HG03039 (cell line): ENCODE measurements at regions not wholly inside any gene's neighbourhood (a gene's known extent, or its start where the extent isn't known, plus 50 kb on each side); places are given as distances from the start of the nearest gene placed in this dataset.

Source experiments
- ATAC-seq: cut with Tn5 transposase; IDR thresholded peaks from one replicate; pipeline ENCODE4 v1.9.1; 2021; ENCODE audit warnings: mild to moderate bottlenecking, moderate library complexity; ENCODE audit not compliant: unreplicated experiment

DNA sequence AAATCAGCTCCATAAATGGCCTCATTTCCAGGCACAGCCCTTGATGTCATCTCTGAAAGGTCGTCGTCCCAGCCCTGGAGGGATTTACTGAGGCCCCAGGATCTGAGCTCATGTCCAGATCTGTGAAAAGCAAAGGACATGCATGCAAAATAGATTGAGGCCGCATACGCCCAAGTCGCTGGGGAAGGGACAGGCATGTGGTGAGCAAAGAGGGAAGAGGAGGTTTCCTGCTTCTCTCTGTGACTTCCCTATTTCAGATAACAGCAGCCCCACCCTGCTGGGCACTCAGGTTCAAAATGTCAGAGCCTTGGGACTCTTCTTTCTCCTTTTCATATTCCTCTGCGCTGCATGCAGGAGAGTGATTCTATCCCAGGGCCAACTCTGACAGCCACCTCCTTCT is 197.2 kb downstream of the ADSS2 start:
- no peak for ATAC-seq

DNA sequence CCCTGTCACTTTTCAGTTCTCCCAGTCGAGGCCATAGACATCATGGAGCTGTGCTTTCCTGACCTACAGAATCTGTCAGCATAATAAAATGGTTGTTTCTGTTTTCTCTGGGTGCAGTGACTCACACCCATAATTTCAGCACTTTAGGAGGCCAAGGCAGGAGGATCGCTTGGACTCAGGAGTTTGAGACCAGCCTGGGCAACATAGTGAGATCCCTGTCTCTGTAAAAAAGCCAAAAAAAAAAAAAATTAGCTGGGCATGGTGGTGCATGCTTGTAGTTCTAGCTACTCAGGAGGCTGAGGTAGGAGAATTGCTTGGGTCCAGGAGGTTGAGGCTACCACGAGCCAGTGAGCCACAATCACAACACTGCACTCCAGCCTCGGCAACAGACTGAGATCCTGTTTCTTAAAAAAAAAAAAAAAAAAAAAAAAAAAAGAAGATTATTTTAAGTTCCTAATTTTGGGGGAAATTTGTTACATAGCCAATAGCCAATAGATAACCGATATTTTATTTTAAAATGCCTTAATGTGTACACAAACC is 196.2 kb downstream of the ADSS2 start:
- no peak for ATAC-seq

DNA sequence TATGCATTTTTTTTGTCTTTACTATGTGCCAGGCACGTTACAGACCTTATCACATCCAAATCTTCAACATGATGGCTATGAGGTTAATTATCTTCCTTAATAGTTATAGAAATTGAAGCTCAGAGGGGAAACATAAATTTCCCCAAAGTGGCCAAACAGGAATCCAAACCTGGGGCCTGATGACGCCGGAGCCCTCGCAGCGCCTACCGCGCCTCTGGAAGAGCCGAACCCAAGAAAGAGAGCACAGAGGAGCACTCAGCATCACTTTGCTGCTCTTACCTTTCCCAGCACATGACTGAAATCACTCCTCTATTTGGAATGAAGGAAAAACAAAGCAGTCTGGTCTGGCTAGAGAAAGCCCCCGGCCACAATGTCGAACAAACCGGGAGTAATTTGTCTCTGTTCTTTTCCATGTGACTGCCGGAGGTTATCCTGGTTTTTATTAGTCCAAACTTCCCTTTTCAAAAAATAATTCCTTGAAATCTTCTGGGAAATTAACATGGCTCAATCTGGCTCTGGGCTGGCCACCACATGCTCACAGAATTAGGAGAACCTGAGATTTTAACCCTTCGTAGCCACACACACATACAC is 195.5 kb downstream of the ADSS2 start:
- no peak for ATAC-seq

DNA sequence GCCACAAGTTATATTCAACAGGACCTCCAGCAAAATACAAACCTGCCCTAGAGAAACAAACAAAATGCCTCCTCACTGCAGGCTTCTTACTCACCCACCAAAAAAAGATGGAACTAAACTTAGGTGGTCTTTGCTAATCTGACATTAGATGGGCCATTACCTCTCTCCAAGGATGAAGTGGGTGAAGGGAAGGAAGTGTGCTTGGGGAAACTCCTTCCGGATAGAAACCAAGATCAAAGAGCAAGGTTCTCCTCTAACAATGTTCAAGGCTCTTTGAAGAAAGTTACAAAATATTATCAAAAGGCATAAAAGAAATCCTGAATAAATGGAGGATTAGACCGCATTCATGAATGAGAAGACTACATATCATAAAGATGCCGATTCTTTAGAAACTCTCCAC is 187.5 kb downstream of the ADSS2 start:
- ATAC-seq, result no peak

DNA sequence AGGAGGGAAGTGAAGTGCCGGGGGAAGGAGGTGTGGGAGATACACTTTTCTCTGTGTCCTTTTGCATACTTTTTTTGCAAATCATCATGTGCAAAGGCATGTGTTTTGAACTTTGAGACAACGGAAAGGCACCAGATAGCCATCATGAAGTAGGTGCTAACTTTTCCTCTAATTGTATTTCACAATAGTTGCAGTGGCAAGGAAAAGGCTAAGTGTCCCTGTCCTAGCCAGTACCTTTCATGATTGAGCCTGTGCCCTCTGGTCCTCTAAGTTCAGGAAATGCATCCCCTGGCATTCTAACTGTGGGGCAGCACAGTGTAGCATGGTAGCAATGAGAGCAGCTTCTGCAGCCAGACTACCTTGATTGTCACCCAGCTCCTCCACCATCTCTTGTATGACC is 186.2 kb downstream of the ADSS2 start:
- ATAC-seq, result no peak

DNA sequence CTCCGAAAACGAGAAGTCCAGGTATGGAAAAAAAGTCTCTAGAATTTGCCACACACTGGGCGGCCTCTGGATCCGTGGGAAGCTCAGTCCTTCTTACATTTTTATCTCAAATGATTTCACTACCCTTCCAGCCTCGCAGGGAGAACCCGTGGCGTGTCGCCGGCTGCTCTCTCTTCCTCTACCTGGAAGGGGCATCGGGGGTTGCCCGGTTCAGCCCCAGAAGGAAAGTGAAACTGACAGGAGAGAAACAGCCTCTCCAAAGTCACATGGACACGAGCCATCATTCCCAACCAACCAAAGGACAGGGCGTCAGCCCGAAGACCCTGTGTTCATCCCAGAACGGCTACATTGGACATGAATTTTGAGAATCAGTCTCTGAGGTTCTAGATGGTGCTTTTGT is 182.5 kb downstream of the ADSS2 start:
- no peak for ATAC-seq

DNA sequence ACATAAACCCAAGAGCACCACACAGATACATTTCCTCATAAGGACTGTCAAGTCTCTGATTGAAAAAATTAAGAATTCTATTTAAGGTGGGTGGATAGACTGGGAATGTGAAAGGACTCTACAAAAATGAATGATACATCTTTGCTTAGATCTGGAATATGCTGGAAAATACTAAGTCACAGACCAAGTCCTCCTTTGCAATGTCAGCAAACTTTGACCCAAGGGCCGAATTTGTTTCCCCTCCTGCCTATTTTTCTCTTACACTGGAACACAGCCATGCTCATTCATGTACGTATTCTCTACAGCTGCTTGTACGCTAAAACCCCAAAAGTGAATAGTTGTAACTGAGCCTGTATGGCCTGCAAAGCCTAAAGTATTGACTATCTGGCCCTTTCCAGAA is 180.7 kb downstream of the ADSS2 start:
- ATAC-seq, result no peak

DNA sequence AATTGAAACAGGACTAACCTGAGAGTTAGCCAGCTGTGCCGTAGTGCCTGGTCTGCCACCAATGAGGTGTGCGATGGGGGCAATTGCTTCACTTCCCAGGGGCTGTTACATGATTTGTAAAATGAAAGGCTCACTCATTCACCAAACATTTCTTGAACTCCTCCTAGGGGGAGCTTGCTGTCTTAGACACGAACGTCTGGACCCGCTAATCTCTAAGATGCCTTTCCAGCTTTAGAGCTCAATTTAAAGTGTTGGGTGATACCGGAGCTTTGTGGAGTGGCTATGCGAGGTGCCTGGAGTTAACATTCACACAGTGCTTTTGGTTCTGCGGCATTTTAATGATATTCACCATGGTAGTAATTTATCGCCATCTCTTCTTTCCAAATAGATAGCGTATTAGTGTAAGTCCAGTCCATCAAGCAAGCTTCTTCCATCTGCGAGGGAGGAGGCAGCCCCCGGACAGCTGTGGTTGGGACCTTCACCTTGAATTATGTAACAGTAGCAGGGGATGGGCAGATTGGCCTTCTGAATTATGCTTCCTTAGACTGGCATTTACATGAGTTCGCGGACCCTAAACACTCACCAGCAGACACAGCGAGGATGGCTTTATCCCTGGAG is 179.9 kb downstream of the ADSS2 start:
- no peak for ATAC-seq

DNA sequence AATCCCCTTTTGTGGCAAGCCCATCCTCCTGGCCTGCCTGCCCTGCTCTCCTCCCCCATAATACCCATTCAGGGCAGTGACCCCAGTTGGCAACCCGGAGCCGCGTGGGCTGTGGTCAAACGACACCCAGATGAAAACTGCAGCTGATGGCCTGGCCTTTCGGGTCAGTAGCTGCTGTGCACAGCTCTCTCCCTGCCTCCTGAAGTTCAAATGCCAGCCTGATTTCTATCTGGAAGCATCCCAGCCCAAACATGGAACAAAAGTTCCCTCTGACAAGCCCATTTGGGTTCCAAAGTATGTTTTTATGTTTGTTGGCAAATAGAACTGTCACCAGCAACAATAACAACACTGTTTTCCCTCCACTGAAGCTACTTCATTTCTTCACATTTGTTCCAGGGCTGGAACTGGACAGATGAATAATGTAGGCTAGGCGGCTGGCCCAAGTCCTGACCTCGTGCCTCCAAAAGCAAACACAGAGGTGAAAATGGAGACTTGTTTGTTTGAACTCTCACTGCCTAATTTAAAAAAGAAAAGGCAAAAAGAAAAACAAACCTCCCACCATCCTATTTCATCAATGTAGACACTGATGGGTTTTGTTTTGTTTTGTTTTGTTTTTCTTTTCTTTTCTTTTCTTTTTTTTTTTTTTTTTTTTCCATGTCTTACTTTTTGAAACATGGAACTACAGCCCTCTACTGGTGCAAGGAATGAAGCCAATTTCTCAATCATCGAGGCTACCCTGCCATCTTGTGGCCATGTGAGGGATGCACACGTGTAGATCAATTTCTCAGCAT is 179.0 kb downstream of the ADSS2 start:
- no peak for ATAC-seq

DNA sequence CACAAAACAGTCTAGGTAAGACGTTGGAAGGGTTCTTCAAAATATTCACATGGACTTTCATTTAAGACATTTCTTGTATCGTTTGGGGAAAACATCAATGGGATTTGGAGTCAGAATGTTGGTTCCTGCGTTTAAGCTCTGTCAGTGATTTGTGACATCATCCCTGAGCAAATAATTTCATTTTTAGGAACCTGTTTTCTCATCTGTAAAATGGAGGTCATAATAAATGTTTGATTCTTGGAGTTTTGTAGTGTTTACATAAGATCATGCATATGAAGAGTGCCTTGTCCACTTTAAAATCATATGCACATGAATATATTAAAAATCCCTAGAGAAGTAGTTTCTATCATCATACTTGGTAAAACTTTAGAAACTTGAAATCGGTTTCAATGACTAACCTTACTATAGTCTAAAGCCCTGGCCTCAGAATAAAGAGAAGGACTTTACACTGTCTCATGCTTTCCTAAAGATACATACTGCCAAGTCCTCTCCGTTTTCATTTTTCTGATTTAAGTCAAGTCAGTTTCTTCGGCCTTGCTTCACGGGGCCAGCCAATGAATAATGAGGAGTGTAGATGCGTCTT is 178.4 kb downstream of the ADSS2 start:
- no peak for ATAC-seq

DNA sequence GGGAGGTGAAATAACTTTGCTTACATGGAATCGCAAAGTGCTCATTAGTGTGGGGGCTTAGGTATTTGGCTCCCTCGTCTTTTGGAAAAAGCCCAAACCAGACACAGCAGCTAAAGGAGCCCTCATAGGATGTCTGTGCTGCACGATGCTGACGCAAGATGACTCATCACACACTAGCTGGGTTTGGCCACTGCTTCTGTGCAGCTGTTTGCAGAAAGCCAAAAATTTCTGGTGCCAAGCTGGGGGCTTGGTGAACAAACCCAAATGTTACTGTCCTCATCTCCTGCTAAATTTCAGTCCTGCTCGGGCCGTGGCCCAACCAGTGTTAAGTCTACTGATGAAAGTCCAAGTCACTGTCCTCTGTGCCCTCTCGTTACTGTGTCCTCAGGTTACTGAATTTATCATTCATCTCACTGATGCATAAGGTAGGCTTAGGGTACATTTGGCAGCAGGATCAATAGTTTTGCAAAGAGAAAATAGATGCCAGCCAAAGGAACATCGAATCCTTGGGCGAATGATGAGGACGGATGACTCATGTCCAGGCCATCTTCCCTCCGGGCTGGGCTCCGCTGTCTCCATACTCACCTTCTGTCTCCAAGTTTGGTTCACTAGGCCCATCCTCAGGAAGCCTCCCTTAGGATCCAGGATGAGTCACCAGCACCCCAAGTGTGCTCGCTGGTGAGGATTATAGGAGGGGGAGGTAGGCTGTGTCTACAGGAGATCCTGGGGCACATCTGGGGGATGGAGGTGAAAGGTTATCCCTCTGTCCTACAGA is 177.7 kb downstream of the ADSS2 start:
- no peak for ATAC-seq

DNA sequence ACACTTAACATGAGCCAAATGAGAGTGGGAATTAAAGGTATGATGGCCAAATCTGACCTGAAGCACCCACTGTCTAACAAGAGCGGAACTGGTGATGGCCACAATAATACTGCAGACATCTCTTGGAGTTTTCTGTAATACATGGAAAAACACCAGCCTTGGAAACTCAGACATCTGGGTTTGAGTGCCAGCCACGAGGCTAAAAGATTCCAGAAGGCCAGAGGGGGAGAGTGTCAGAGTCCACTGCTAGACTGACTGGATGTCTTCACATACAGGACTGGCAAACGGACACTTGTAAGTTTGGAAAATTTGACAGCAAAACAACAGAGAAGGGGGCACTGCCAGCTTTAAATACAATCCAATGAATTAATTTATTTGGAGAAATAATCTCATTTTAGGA is 175.1 kb downstream of the ADSS2 start:
- ATAC-seq, result no peak

DNA sequence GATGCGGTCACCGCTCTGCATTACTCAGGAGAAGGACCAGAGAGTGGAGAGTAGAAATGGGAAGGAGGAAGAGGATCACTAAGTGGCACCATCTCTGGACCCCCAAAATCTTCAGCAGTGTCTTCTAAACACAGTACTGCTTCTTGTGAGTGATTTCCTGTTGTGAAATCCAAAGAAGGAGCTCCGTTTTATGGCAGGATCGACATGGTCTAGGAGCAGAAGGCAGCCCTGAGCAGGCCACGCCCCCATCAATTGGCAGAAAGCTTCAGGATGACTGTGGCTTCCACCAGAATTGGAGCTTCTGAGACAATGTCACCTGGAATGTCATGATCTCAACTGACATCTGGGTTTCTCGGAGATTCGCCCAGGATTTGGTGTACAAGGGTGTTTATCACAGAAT is 171.5 kb downstream of the ADSS2 start:
- no peak for ATAC-seq

DNA sequence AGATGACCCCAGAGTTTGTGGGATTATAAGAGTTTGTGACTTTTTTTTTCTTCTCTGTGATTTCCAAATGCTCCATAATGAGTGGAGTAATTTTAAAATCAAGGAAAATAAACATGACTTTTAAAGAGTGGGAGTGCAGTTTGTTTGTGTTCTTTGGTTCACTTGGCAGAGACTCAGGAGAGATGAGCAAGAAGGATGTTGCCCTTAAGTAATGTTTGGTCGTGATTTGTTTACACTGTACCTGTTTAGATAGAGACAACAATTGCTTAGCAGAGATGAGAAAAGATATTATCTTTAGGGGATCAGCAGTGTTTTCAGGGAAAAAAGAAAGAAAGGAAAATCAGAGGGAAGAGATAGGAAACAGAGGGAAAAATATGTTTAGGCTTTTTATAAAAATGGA is 170.8 kb downstream of the ADSS2 start:
- no peak for ATAC-seq

DNA sequence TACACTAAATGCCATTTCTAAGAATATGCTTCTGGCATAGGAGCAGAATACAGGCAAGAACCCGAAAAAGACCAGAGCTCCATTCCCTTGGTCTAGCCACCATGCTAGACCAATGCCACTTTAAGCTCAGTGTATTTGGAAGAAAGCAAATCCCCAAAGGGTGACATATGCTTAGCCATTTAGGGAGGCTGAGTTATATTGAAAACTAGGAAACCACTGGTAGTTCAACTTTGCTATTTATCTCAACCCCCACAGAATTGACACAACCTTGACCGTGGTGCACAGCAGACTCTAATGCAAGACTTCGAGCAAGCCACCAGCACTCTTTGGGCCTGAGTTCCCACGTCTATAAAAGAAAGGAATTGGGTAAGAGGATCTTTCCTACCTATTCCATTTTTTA is 167.9 kb downstream of the ADSS2 start:
- no peak for ATAC-seq

DNA sequence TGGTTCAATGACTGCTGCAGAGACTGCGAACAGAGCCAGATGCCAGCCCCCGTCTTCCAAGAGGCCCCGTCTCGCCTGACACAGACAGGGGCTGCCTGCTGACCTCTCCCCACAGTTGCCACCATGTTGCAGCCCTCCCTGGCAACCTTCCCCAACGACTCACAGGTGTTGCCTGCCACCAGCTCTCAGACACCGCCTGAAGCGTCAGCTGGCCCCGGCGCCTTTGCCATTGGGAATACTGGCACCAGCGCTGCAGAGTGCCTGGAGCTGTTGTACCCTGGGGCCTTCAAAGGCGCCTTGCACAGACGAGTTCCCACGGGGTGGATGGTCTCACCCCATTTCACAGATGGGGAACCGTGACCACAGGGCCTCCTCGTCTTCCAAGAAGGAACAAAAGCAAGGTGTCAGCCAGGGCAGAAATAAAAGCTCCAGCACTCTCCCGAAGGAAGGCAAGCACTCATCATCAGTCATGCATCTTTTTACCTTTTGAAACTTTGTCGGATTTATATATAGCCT is 167.0 kb downstream of the ADSS2 start:
- ATAC-seq, result no peak

DNA sequence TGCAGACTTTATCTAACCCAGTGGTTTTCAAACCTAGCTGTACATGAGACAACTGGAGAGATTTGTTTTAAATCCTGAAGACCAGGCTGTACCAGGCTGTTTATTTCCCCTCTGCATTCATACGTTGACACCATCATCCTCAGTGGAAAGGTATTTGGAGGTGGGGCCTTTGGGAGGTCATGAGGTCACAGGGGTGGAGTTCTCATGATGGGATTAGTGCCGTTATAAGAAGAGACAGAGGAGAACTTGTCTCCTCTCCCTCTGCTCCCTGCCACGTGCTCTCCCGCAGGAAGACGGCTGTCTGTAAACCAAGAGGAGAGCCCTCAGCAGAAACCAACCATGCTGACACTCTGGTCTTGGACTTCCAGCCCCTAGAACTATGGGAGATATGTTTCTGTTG is 165.4 kb downstream of the ADSS2 start:
- no peak for ATAC-seq

DNA sequence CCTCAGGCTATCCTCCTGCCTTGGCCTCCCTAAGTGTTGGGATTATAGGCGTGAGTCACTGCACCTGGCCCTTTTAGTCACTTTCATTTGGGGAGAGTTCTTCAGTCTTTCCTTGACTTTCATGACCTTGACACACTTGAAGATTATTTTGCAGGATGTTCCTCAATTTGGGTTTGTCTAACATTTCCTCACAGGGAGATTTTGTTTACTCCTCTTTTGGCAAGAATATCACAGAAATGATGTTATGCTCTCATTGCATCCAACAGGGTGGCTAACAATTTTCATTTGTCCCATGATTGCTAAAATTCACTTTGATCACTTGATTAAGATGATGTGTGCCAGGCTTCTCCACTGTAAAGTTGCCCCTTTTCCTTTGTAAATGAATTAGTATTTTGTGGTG is 164.0 kb downstream of the ADSS2 start:
- no peak for ATAC-seq

DNA sequence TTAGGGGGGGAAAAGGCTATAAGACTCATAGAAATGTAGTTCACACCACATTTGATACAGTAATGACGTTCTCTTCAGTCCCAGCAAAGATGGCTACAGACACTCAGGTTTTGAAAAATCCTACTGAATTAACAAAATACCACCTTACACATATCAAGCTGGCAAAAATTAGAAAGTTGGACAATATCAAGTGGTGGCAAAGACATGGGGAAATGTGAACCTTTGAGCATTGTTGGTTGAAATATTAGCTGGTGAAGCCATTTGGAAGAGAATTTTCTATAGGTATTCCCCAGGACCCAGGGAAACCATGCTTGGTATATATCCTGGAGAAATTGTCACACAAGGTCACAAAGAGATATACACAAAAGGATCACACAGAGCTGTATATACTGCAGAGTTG is 163.0 kb downstream of the ADSS2 start:
- no peak for ATAC-seq

DNA sequence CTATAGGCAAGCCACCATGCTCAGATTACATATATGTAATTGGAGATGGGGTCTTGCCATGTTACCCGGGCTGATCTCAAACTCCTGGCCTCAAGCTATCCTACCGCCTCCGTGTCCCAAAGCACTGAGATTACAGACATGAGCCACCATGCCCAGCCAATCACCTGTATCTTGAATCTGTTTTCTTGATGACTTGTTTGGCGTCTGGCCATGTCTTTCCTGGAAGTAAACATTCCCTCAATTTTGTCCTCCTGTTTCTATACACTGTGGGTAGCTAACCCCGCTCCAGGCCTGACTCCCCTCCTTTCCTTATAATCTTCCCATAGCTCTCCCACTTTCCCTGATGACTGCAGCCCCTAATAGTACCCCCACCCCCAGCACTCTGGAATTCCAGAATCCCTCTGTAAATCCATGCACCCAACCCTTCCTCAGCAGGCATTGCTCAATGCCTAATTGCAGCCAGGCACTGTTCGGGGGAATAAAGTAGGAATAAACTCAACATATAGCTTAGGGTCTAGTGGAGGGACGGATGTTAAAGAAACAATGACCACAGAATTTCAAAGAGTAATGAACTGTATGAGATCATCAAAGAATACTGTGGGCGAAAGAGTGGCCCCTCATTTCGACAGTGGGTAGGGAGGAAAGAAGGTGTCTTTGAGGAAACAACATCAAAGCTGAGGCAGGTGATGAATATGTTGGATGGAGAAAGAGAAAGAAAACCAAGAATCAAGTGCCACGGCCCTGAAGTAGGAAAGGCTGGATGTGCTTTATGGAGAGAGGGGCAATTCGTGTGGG is 161.5 kb downstream of the ADSS2 start:
- no peak for ATAC-seq
